ENCODE measurements at regions not wholly inside any gene's neighbourhood (a gene's known extent, or its start where the extent isn't known, plus 50 kb on each side); places are given as distances from the start of the nearest gene placed in this dataset.

DNA sequence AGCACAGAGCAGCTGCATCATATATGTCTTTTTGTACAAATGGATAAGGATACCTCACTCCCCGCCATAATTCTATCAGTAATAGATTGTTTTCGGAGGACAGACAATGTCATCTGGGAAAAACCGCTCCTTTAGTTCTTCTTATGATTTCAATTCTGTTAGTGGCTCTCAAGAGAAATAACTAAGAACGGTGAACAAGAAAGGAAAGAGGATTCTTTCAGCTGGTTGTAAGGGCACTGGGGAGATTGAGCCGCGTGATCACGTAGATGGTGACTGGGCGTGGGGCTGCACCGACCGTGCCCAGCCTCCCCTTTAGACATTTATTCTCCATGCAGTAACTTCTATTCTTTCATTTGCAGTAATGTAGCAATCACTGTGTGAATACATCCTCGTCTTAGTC lies 99.4 kb upstream of the PEG3 start:
- H3K4me2 ChIP-seq (ENCODE audit: insufficient read depth, low read length) = no peak overlapping the region
- no peaks in the 10 kb centered on the region for H4K20me1 ChIP-seq (ENCODE audit: insufficient read depth, low read length)
- TF ChIP-seq EZH2 (IDR thresholded peaks at IDR 0.05; ENCODE audit: borderline replicate concordance, low read depth, low read length, severe bottlenecking) (no peak), CTCF (IDR thresholded peaks at IDR 0.05; ENCODE audit: borderline replicate concordance, extremely low read depth, low read length, poor library complexity, severe bottlenecking) (no peak)
- no peak overlapping the region for H2AFZ ChIP-seq (ENCODE audit: low read depth, low read length)
- DNase-seq (no peak), ATAC-seq (ENCODE audit: insufficient read depth, low read depth) (no peak)
- no peak overlapping the region for H3K4me3 ChIP-seq (ENCODE audit: low read depth in 1 of 2, low read length in 2 of 2)
- no peak overlapping the region for H3K9ac ChIP-seq (ENCODE audit: low read depth, low read length)
- no peaks in the 10 kb centered on the region for H3K79me2 ChIP-seq (ENCODE audit: insufficient read depth, low read length)
- H3K36me3 ChIP-seq (ENCODE audit: insufficient read depth, low read length) = no peaks in the 10 kb centered on the region
- no peaks in the 10 kb centered on the region for H3K27me3 ChIP-seq (ENCODE audit: insufficient read depth, low read length, poor library complexity)
- no peaks in the 10 kb centered on the region for H3K9me3 ChIP-seq (ENCODE audit: insufficient read depth, low read length, severe bottlenecking)
- no peak overlapping the region for H3K27ac ChIP-seq (ENCODE audit: low read length)
- no peaks in the 10 kb centered on the region for H3K4me1 ChIP-seq (ENCODE audit: insufficient read depth, low read length)

DNA sequence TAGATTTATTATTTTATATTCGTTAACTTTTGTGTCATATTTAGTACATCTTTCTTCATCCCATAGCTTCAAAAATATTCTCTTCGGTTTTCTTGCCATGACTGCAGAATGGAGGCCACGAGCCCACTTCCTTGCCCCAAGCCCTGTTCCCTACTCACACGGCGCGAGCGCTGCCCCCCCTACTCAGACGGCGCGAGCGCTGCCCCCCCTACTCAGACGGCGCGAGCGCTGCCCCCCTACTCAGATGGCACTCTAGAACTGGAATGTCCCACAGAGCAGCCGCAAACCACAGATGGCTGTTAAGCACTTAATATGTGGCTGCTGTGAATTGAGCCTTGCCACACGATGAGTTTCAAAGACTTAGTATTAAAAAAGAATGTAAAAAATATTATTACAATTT lies 102.2 kb upstream of the PEG3 start:
- H3K27me3 ChIP-seq (ENCODE audit: insufficient read depth, low read length, poor library complexity) = no peaks in the 10 kb centered on the region
- DNase-seq = no peak
- H3K27ac ChIP-seq (ENCODE audit: low read length) = no peak overlapping the region
- no peak overlapping the region for H3K4me3 ChIP-seq (ENCODE audit: low read depth in 1 of 2, low read length in 2 of 2)
- no peaks in the 10 kb centered on the region for H3K36me3 ChIP-seq (ENCODE audit: insufficient read depth, low read length)
- no peaks in the 10 kb centered on the region for H3K79me2 ChIP-seq (ENCODE audit: insufficient read depth, low read length)
- TF ChIP-seq EZH2 (IDR thresholded peaks at IDR 0.05; ENCODE audit: borderline replicate concordance, low read depth, low read length, severe bottlenecking) = no peak
- TF ChIP-seq CTCF (IDR thresholded peaks at IDR 0.05; ENCODE audit: borderline replicate concordance, extremely low read depth, low read length, poor library complexity, severe bottlenecking) = no peak
- no peak overlapping the region for H3K9ac ChIP-seq (ENCODE audit: low read depth, low read length)
- H3K9me3 ChIP-seq (ENCODE audit: insufficient read depth, low read length, severe bottlenecking) = no peaks in the 10 kb centered on the region
- H2AFZ ChIP-seq (ENCODE audit: low read depth, low read length) = no peak overlapping the region
- no peaks in the 10 kb centered on the region for H4K20me1 ChIP-seq (ENCODE audit: insufficient read depth, low read length)
- no peaks in the 10 kb centered on the region for H3K4me1 ChIP-seq (ENCODE audit: insufficient read depth, low read length)
- no peak for ATAC-seq (ENCODE audit: insufficient read depth, low read depth)
- no peak overlapping the region for H3K4me2 ChIP-seq (ENCODE audit: insufficient read depth, low read length)

GRCh38 chr19:56946159-56946558 lies 105.6 kb upstream of the PEG3 start:
- H3K4me1 ChIP-seq (ENCODE audit: insufficient read depth, low read length) = no peaks in the 10 kb centered on the region
- no peaks in the 10 kb centered on the region for H3K27me3 ChIP-seq (ENCODE audit: insufficient read depth, low read length, poor library complexity)
- ATAC-seq (ENCODE audit: insufficient read depth, low read depth) = no peak
- no peak overlapping the region for H3K27ac ChIP-seq (ENCODE audit: low read length)
- no peak overlapping the region for H3K9ac ChIP-seq (ENCODE audit: low read depth, low read length)
- H3K4me3 ChIP-seq (ENCODE audit: low read depth in 1 of 2, low read length in 2 of 2) = no peak overlapping the region
- no peaks in the 10 kb centered on the region for H3K36me3 ChIP-seq (ENCODE audit: insufficient read depth, low read length)
- TF ChIP-seq CTCF (IDR thresholded peaks at IDR 0.05; ENCODE audit: borderline replicate concordance, extremely low read depth, low read length, poor library complexity, severe bottlenecking) = no peak
- TF ChIP-seq EZH2 (IDR thresholded peaks at IDR 0.05; ENCODE audit: borderline replicate concordance, low read depth, low read length, severe bottlenecking) = no peak
- no peaks in the 10 kb centered on the region for H3K9me3 ChIP-seq (ENCODE audit: insufficient read depth, low read length, severe bottlenecking)
- no peak overlapping the region for H3K4me2 ChIP-seq (ENCODE audit: insufficient read depth, low read length)
- DNase-seq = no peak
- H3K79me2 ChIP-seq (ENCODE audit: insufficient read depth, low read length) = no peaks in the 10 kb centered on the region
- no peaks in the 10 kb centered on the region for H4K20me1 ChIP-seq (ENCODE audit: insufficient read depth, low read length)
- no peak overlapping the region for H2AFZ ChIP-seq (ENCODE audit: low read depth, low read length)

GRCh38 chr19:56947206-56947605 lies 106.7 kb upstream of the PEG3 start:
- H3K79me2 ChIP-seq (ENCODE audit: insufficient read depth, low read length) = no peaks in the 10 kb centered on the region
- DNase-seq (no peak), ATAC-seq (ENCODE audit: insufficient read depth, low read depth) (no peak)
- no peak overlapping the region for H3K9ac ChIP-seq (ENCODE audit: low read depth, low read length)
- no peaks in the 10 kb centered on the region for H4K20me1 ChIP-seq (ENCODE audit: insufficient read depth, low read length)
- H2AFZ ChIP-seq (ENCODE audit: low read depth, low read length) = no peak overlapping the region
- H3K27ac ChIP-seq (ENCODE audit: low read length) = no peak overlapping the region
- H3K4me3 ChIP-seq (ENCODE audit: low read depth in 1 of 2, low read length in 2 of 2) = no peak overlapping the region
- H3K4me2 ChIP-seq (ENCODE audit: insufficient read depth, low read length) = no peak overlapping the region
- no peaks in the 10 kb centered on the region for H3K27me3 ChIP-seq (ENCODE audit: insufficient read depth, low read length, poor library complexity)
- no peaks in the 10 kb centered on the region for H3K36me3 ChIP-seq (ENCODE audit: insufficient read depth, low read length)
- H3K4me1 ChIP-seq (ENCODE audit: insufficient read depth, low read length) = no peaks in the 10 kb centered on the region
- TF ChIP-seq CTCF (IDR thresholded peaks at IDR 0.05; ENCODE audit: borderline replicate concordance, extremely low read depth, low read length, poor library complexity, severe bottlenecking) (no peak), EZH2 (IDR thresholded peaks at IDR 0.05; ENCODE audit: borderline replicate concordance, low read depth, low read length, severe bottlenecking) (no peak)
- H3K9me3 ChIP-seq (ENCODE audit: insufficient read depth, low read length, severe bottlenecking) = no peaks in the 10 kb centered on the region
